ENCODE measurements at regions not wholly inside any gene's neighbourhood (a gene's known extent, or its start where the extent isn't known, plus 50 kb on each side); places are given as distances from the start of the nearest gene placed in this dataset.

GRCh38 chr18:10378688-10379420 lies 75.6 kb upstream of the APCDD1 start:
- TF ChIP-seq CEBPB (IDR thresholded peaks at IDR 0.05): no peak
- no peak for TF ChIP-seq FOXM1 (IDR thresholded peaks at IDR 0.05; ENCODE audit: borderline replicate concordance, low read depth)
- no peak for TF ChIP-seq TCF12 (IDR thresholded peaks at IDR 0.05; ENCODE audit: low read depth)
- no peak for TF ChIP-seq REST (IDR thresholded peaks at IDR 0.05; ENCODE audit: low read depth)
- TF ChIP-seq YY1 (IDR thresholded peaks at IDR 0.05; ENCODE audit: low read depth): no peak
- no peak for TF ChIP-seq EP300 (IDR thresholded peaks at IDR 0.05; ENCODE audit: borderline replicate concordance)
- no peak for TF ChIP-seq CREB1 (IDR thresholded peaks at IDR 0.05; ENCODE audit: low read depth)
- no peak for TF ChIP-seq USF1 (IDR thresholded peaks at IDR 0.05)
- TF ChIP-seq MAX (IDR thresholded peaks at IDR 0.05): no peak
- TF ChIP-seq EGR1 (IDR thresholded peaks at IDR 0.05): no peak
- TF ChIP-seq TAF1 (IDR thresholded peaks at IDR 0.05; ENCODE audit: low read depth): no peak

All from Ishikawa (cell line).